AG08396 (cell line): ENCODE measurements at regions not wholly inside any gene's neighbourhood (a gene's known extent, or its start where the extent isn't known, plus 50 kb on each side); places are given as distances from the start of the nearest gene placed in this dataset.

ENCODE experiments used
- DNase-seq: peaks from one replicate; pipeline ENCODE4 v3.0.0; 2012; ENCODE audit warnings: low spot score, mixed read lengths

DNA sequence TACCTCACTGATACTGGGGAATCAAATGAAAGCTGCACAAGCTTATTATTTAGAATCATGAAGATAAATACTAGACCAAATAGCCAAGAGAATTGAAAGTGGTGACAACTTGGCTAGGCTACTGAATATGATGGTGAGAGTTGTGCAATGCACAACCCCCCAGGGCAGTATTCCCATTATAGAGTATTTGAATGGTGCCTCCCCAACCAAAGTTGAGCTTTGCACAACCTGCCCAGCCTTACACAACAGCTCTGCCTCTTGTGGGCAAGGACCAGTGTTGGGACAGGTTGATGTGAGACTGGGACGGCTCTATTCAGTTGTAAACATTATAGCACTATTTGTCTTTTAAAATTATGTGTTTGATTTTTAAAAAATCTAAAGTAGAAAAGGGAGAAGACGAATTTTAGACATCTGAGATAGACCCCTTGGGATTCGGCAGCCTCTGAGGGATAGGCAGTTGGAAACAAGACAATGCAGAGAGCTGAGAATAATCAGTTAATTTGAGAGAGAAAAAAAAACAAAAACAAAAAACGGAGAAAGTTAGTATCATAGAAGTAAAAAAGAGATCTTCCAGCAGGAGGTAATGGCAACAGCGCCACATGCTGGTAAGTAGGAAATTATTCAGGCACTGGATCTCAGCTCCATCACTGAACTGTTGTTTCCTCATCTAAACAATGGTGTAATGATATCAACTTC lies 91.0 kb upstream of the KCNA3 start:
- DNase-seq, result peak; percentile 55

DNA sequence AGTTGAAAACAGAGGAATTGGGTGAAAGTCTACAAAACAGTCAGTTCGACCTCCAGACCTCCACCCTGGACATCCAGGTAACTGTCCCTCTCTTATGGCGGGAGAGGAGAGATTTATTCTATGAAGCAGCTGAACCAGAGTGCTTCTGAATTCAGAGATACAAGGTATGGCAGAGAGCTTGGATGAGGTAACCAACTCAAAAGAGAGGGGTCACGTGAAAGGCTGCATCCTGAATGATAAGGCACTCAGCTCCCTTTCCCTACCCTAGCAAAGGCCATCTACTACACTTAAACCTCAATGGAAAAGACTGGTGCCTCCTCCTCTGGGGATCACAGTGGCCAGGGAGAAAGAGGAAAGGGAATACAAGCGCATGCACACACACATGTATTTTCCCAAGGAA lies 88.4 kb upstream of the KCNA3 start:
- DNase-seq, result no peak

DNA sequence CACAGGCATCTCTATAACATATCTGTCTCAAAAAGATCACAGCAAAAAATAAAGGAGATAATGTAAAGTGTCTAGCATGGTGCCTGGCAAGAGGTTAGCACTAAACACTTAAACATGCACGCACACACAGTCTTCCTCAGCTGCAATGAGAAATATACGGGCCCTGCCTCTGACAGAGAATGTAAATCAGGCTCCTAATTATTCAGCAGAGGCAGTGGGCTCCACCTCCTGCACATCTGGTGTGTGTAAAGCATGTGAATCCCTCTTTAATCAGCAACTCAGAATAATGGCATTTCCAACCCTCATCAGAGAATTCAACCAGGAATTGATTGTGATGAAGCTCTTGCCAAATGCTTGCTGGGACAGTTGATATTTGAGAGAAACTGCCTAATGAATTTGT lies 85.6 kb upstream of the KCNA3 start:
- no peak for DNase-seq

DNA sequence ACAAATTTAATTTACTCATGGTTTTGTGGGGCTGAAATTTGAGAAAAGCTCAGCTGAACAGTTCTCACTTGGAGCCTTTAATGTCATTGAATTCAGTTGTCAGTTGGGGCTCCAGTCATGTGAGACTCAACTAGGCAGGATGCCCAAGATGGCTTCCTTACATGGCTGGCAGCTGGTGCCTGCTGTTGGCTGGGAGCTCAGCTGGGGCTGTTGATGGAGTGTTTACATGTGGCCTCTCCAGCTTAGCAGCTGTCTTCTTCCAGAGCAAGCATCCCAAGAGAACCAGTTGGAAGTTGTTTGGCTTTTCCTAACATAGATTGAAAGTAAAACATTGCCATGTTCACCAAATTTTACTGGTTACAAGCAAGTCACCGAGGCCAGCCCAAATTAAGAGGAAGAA lies 81.8 kb upstream of the KCNA3 start:
- DNase-seq, result no peak

DNA sequence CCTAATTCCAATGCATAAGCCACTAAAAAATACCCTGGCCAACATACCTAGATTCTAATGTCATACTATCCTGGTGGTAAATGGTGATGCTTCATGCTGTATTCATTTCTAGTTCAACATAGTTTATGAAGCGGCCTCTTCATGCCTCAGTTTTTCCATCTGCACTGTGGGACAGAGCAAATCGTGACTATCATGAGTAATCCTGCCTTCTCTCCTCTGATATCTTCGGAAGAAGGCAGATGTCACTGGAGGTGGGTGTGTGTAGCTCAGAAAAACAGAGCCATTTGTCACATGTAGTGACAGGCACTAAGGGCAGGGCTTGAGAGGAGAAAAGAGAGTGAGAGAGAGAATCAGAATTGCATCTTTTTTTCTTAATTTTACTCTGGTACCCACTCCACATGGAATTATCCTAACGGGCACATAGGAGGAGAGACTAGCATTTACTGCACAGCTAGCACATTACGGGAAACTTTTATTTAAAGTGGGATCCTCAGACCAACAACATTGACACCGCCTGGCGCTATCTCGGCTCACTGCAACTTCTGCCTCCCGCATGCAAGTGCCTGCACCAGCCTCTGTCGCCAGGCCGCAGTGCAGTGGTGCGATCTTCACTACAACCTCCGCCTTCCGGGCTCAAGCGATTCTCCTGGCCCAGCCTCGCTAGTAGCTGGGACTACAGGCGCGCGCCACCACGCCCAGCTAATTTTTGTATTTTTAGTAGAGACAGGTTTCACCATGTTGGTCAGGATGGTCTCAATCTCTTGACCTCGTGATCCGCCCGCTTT lies 78.4 kb upstream of the KCNA3 start:
- no peak for DNase-seq

DNA sequence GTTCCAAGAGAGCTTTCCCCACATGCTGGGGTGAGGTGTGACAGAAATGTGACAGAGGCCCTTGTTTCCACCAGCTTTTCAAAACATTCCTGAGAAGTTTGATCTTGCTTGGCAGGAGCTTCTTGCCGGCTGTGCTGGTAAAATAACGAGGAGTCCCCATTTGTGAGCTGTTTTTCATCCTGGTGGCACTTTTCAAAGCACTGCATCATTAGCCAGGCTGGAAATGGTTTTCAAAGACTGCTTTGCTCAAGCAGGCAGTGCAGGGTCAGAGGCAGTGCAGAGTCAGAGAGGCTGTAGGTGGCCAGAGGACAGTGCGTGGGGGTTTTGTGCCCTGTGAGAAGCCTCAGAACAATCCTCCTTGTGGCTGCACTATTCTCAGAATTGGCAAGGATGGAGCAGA lies 75.8 kb upstream of the KCNA3 start:
- DNase-seq, result no peak

DNA sequence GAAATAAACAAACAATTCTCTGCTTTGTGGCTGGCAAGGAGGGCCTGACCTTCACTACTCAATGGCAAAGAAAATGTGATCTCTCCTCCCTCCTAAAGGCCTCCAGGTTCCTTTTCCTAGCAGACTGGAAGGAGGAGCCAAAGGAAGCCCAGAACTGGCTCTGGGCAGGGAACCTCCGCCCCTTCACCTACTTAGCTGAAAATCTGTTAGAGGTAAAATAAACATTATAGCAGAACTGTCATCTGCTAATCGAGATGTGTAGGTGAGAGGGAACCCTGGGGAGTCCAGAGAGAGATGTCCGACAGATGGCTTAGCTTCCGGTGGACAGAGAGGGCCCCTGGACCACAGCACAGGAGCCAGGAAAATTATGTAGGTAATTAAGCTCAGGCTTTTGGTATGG lies 75.2 kb upstream of the KCNA3 start:
- no peak for DNase-seq

DNA sequence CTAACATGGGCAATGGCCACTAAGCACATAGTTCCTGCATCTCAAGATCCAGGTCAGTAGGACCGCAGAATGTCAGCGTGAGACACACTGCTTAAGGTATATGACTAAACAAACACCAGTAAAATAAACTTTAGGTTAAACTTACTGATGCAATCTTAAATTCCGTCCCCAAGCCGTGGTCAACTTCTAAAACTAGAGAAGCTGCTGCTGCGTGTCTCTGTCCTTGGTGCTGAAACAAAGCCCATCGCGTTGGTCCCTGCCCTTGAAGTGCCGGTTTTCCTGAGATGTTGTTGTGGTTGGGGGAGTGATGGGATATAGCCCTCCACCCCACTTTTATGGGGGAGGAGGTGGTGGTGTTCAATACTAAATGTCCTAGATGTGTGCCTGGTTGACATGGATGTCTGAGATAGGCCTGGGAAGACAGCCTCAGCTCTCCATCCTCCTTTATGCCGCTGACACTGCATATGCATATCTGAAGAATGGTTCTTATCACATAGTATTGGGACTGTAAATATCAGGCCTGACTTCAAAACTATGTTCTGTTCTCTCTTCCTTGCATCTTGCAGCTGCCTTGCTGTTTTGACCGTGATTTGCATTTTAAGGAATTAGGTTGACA lies 72.0 kb upstream of the KCNA3 start:
- peak; percentile 49 for DNase-seq

DNA sequence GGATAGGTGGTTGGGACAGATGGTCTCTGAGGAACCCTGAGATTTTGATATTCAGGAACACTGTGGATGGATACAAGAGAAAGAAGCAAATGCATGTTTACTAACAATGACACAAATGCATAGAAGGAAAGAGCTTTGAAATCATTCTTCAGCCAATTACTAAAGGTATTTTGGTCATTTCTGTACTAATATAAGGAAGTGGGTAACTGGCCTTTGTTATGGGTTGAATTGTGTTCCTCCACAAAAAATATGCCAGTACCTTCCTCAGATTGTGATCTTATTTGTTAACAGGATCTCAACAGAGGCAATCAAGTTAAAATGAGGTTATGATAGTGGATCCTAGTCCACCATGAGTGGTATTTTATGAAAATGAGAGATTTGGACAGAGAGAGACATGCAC lies 68.7 kb upstream of the KCNA3 start:
- DNase-seq, result no peak

DNA sequence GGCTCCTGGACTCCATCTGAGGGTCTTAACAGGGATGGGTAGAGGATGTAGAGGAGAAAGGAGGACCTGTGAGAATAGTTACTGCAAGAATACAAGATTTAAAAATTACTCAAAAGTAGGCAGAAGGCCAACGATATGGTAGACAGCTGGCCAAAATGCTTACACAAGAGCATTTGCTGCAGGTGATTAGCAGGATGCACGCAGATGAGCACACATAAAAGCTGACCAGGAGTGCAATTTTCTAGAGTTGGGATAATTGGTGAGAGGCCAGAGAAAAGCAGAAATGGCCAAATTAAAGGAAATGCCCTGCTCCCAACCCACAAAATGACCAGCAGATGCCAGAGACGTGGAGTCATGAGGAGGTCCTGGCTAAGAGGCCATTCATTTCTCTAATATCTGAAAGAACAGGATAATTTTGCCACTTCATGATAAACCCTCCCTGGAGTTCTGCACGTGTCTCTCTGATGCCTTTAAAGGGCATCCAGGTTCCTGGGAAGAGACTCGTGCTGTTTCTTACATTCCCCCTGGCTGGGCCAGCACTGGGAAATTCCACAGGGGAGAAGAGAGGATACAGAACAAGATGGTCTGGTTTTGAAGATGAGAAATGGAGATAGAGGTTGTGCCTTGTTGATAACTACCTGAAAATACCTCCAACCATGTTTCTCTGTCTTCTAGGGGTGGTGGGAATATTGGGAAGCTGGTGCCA lies 62.3 kb upstream of the KCNA3 start:
- peak; percentile 15 for DNase-seq

DNA sequence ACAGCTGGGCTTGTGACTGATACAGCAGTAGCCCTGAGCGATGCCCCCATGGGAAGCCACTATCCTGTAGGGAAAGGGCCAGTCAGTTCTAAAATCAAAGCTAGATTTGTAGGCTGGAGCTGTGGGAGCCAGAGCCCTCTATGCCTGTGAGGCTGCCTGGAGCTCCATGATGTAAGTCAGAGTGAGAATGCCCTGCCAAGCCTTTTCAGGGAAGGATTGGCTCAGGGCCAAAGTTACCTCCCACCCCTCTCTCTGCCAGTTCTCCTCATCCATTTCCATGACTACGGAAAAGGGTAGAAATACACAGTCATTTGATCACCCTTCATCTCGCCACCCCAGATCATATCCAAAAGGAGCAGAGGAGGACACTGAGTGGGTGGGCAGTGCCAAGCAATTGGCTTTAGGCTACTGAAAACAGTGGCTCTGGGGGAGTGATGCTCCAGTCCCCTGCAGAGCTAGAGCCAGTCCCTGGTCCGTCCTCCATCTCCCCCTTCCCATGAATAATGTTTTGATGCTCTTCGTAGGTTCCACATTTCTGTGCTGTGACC lies 59.5 kb upstream of the KCNA3 start:
- no peak for DNase-seq

DNA sequence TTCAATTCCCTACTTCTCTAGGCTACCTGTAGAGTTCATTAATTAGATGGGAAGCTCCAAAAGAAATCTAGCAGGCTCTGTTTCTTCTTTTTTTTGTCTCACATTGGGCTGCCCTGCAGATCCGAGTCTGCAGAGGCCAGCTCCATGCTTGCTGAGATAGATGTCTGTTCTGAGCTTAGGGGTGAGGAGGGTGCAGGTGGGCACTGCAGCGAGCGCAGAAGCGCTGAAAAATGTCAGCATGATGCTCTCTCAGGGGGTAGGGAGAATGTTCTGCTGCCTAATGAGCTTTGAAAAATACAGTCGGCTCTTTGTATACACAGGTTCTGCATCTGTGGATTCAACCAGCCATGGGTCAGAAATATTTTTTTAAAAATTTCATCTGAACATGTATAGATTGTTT lies 56.8 kb upstream of the KCNA3 start:
- no peak for DNase-seq

DNA sequence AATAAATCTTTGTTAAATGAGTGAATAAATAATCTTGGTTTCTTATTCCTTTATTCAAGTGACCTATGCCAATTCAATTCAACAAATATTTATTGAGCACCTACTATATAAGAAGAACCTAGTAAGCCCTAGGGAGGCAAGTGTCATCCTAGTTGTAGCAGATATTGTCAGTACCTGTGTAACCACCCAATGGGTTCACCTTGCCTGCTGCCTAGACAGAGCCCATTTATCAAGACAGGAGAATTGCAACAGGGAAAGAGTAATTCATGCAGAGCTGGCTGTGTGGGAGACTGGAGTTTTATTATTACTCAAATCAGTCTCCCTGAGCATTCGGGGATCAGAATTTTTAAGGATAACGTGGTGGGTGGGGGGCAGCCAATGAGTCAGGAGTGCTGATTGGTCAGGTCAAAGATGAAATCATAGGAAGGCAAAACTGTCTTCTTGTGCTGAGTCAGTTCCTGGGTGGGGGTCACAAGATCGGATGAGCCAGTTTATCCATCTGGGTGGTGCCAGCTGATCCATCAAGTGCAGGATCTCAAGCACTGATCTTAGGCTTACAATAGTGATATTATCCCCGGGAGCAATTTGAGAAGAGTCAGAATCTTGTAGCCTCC lies 53.8 kb upstream of the KCNA3 start:
- no peak for DNase-seq

DNA sequence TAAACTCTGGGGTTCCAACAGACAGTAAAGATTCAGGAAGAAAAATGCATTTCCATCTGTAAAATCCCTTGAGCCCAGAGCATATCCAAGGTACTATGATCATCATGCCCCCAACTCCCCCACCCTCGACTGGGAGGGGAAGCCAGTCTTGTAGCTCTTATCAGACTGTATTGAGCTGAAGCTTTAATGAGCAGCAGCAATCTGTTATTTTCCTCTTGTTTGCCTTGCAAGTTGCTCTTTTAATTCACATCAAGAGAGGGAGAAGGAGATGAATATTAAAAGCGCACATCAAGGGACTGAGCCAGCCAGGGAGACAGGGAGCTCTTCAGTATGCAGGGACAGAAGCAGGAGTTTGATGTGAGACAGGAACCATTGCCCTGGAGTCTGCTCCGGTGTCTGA lies 52.5 kb upstream of the KCNA3 start:
- no peak for DNase-seq

DNA sequence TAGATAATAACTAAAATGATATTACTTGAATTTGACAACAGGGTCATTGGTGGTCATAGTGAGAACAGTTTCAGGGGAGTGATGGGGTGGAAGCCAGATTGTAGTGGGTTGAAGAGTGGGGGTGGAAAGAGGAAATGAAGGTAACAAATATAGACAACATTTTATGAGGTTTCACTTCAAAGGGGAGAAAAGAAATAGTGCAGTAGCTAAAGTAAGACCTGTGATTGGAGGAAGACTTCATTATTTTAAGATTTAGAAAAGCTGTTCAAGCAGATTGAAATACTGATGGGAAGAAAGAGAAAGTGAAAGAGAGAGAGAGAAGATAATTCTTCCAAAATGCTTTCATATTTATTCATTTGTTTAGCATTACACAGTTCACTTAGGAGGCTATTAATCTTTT lies 52.0 kb upstream of the KCNA3 start:
- no peak for DNase-seq
